ENCODE measurements at regions not wholly inside any gene's neighbourhood (a gene's known extent, or its start where the extent isn't known, plus 50 kb on each side); places are given as distances from the start of the nearest gene placed in this dataset.

DNA sequence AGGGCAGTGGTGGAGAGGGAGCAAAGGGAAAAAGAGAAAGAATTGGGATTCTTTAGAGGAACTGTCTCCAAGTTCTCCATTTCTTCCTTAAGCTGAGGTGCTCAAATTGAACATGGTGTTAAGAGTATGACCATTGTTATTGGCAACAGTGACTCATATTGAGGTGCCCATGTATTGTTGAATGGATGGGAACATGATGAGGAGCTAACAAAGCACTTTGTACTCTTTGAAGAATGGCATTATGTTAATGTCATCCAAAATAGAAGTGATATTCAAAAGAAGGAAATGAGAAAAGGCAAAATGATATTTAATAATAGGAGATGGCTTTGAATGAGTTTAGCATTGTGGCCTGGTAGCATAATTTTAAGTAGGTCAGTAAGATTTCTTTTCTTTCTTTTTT, 261.1 kb downstream of the QKI start:
- no peak for DNase-seq
- TF ChIP-seq, protein P1, sequence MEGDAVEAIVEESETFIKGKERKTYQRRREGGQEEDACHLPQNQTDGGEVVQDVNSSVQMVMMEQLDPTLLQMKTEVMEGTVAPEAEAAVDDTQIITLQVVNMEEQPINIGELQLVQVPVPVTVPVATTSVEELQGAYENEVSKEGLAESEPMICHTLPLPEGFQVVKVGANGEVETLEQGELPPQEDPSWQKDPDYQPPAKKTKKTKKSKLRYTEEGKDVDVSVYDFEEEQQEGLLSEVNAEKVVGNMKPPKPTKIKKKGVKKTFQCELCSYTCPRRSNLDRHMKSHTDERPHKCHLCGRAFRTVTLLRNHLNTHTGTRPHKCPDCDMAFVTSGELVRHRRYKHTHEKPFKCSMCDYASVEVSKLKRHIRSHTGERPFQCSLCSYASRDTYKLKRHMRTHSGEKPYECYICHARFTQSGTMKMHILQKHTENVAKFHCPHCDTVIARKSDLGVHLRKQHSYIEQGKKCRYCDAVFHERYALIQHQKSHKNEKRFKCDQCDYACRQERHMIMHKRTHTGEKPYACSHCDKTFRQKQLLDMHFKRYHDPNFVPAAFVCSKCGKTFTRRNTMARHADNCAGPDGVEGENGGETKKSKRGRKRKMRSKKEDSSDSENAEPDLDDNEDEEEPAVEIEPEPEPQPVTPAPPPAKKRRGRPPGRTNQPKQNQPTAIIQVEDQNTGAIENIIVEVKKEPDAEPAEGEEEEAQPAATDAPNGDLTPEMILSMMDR (IDR thresholded peaks at IDR 0.05; ENCODE audit: low read length), result no peak
- TF ChIP-seq EZH2 (optimal IDR thresholded peaks at IDR 0.05; ENCODE audit: low read depth, low read length), result no peak
- TF ChIP-seq EZH2phosphoT487 (IDR thresholded peaks at IDR 0.05; ENCODE audit: low read length), result no peak
- Histone ChIP-seq H2AFZ (ENCODE audit: low read length) (no peak overlapping the region), H4K20me1 (ENCODE audit: insufficient read depth, low read length) (no peaks in the 10 kb centered on the region), H3K79me2 (ENCODE audit: low read length) (no peaks in the 10 kb centered on the region), H3K4me2 (ENCODE audit: low read depth, low read length) (no peak overlapping the region), H3K4me1 (ENCODE audit: low read length) (no peaks in the 10 kb centered on the region), H3K4me3 (ENCODE audit: low read length) (no peak overlapping the region), H3K36me3 (replicated peaks; ENCODE audit: insufficient read depth, low read length) (no peaks in the 10 kb centered on the region), H3K9me2 (replicated peaks; ENCODE audit: insufficient read depth, low read length) (no peaks in the 10 kb centered on the region), H3K9ac (ENCODE audit: low read length) (no peak overlapping the region), H3K27me3 (replicated peaks; ENCODE audit: insufficient read depth, low read length) (no peaks in the 10 kb centered on the region), H3K9me3 (replicated peaks; ENCODE audit: insufficient read depth, low read length) (no peaks in the 10 kb centered on the region), H3K27ac (ENCODE audit: low read length) (no peak overlapping the region), H3F3A (ENCODE audit: insufficient read depth, low read length) (no peaks in the 10 kb centered on the region)

DNA sequence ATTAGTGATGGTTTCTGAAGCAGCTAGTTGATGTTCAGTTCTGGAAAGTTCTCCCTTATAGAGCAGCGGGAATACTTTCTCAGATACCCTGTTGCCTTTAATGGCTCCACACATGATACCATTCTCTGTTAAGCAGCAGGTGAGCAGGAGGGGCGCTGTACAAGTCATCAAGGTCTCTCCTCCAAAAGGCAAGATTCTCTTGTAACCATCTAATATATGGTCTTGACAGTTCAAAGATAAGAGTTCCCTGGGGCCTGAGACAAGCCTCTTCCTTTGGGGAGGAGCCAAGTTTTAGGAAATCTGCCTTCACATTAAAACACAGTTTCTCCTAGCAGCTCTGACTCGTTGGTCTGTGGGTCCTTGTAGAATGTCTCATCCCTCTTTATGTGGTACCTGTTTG, 258.2 kb downstream of the QKI start:
- H2AFZ ChIP-seq (ENCODE audit: low read length), result no peak overlapping the region
- H3K36me3 ChIP-seq (replicated peaks; ENCODE audit: insufficient read depth, low read length), result no peaks in the 10 kb centered on the region
- no peak overlapping the region for H3K9ac ChIP-seq (ENCODE audit: low read length)
- no peak for TF ChIP-seq EZH2phosphoT487 (IDR thresholded peaks at IDR 0.05; ENCODE audit: low read length)
- no peak for TF ChIP-seq EZH2 (optimal IDR thresholded peaks at IDR 0.05; ENCODE audit: low read depth, low read length)
- TF ChIP-seq, protein P1 (IDR thresholded peaks at IDR 0.05; ENCODE audit: low read length), result no peak
- H4K20me1 ChIP-seq (ENCODE audit: insufficient read depth, low read length), result no peaks in the 10 kb centered on the region
- no peak overlapping the region for H3K4me2 ChIP-seq (ENCODE audit: low read depth, low read length)
- DNase-seq, result no peak
- no peak overlapping the region for H3K4me3 ChIP-seq (ENCODE audit: low read length)
- no peaks in the 10 kb centered on the region for H3K9me3 ChIP-seq (replicated peaks; ENCODE audit: insufficient read depth, low read length)
- H3F3A ChIP-seq (ENCODE audit: insufficient read depth, low read length), result no peaks in the 10 kb centered on the region
- H3K79me2 ChIP-seq (ENCODE audit: low read length), result no peaks in the 10 kb centered on the region
- H3K4me1 ChIP-seq (ENCODE audit: low read length), result no peaks in the 10 kb centered on the region
- no peak overlapping the region for H3K27ac ChIP-seq (ENCODE audit: low read length)
- H3K9me2 ChIP-seq (replicated peaks; ENCODE audit: insufficient read depth, low read length), result no peaks in the 10 kb centered on the region
- H3K27me3 ChIP-seq (replicated peaks; ENCODE audit: insufficient read depth, low read length), result no peaks in the 10 kb centered on the region

DNA sequence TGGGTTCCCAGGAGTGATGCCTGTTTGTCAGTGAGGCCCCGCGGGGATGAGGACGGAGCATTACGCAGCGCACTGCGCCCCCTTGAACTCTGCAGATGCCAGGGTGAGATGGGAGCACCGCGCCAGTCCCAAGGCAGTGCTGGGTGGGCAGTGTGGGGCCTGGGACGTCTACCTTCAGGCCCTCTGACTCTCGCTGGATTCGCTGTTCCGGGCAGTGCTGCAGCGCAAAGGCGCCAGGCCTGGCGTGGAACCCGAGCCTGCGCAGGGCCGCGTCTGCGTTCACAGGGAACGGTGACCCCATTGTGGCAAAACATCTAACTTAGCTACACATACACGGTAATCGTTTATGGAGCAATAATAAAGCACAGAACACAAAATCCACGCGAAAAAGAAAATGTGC, 257.3 kb downstream of the QKI start:
- Histone ChIP-seq H3K4me3 (ENCODE audit: low read length) (no peak overlapping the region), H4K20me1 (ENCODE audit: insufficient read depth, low read length) (no peaks in the 10 kb centered on the region), H3K79me2 (ENCODE audit: low read length) (no peaks in the 10 kb centered on the region), H3K27ac (ENCODE audit: low read length) (no peak overlapping the region), H3K9ac (ENCODE audit: low read length) (no peak overlapping the region), H3K4me1 (ENCODE audit: low read length) (no peaks in the 10 kb centered on the region), H3K27me3 (replicated peaks; ENCODE audit: insufficient read depth, low read length) (no peaks in the 10 kb centered on the region), H2AFZ (ENCODE audit: low read length) (no peak overlapping the region), H3K9me3 (replicated peaks; ENCODE audit: insufficient read depth, low read length) (no peaks in the 10 kb centered on the region), H3F3A (ENCODE audit: insufficient read depth, low read length) (no peaks in the 10 kb centered on the region), H3K36me3 (replicated peaks; ENCODE audit: insufficient read depth, low read length) (no peaks in the 10 kb centered on the region), H3K4me2 (ENCODE audit: low read depth, low read length) (no peak overlapping the region), H3K9me2 (replicated peaks; ENCODE audit: insufficient read depth, low read length) (no peaks in the 10 kb centered on the region)
- TF ChIP-seq EZH2 (optimal IDR thresholded peaks at IDR 0.05; ENCODE audit: low read depth, low read length), result no peak
- TF ChIP-seq, protein P1 (IDR thresholded peaks at IDR 0.05; ENCODE audit: low read length), result no peak
- no peak for TF ChIP-seq EZH2phosphoT487 (IDR thresholded peaks at IDR 0.05; ENCODE audit: low read length)
- no peak for DNase-seq

Measured in MM.1S (cell line).